H1 (cell line): ENCODE measurements at regions not wholly inside any gene's neighbourhood (a gene's known extent, or its start where the extent isn't known, plus 50 kb on each side); places are given as distances from the start of the nearest gene placed in this dataset.

Source experiments
- ATF2 ChIP-seq: IDR thresholded peaks from 2 replicates; pipeline ENCODE4 v1.6.1; 2012; ENCODE audit warnings: low read length, inconsistent platforms
- JUND ChIP-seq: IDR thresholded peaks from 2 replicates; pipeline ENCODE4 v1.6.1; 2011; ENCODE audit warnings: mild to moderate bottlenecking, improper control_type of control experiment, low read length
- KDM4A ChIP-seq: IDR thresholded peaks from one replicate; pipeline ENCODE4 v1.7.1; 2012; ENCODE audit warnings: low read depth, mild to moderate bottlenecking, moderate library complexity, low read length, inconsistent platforms; ENCODE audit not compliant: severe bottlenecking
- PHF8 ChIP-seq: fragments of 200-600 bp; sonication (generic); conservative IDR thresholded peaks from 2 replicates; pipeline ENCODE4 v1.7.1; 2012; ENCODE audit warnings: low read depth, mild to moderate bottlenecking, inconsistent platforms, low read length, moderate library complexity
- RXRA ChIP-seq: IDR thresholded peaks from 2 replicates; pipeline ENCODE4 v1.6.1; 2011; ENCODE audit warnings: low read depth, mild to moderate bottlenecking, low read length, moderate library complexity; ENCODE audit not compliant: insufficient read depth
- SIX5 ChIP-seq: IDR thresholded peaks from 2 replicates; pipeline ENCODE4 v1.6.1; 2011; ENCODE audit warnings: mild to moderate bottlenecking, low read depth, low read length
- SP2 ChIP-seq: IDR thresholded peaks from 2 replicates; pipeline ENCODE4 v1.6.1; 2012; ENCODE audit warnings: mild to moderate bottlenecking, low read length, inconsistent platforms
- YY1 ChIP-seq: IDR thresholded peaks from 2 replicates; pipeline ENCODE4 v1.6.1; 2011; ENCODE audit warnings: low read depth, mild to moderate bottlenecking, low read length

GRCh38 chr10:10156917-10157600, 860.6 kb upstream of the CELF2 start (continued):
- TF ChIP-seq SP2 (no peak), PHF8 (no peak), JUND (no peak), YY1 (no peak), KDM4A (no peak), SIX5 (no peak), RXRA (no peak), ATF2 (no peak)
